ENCODE measurements at regions not wholly inside any gene's neighbourhood (a gene's known extent, or its start where the extent isn't known, plus 50 kb on each side); places are given as distances from the start of the nearest gene placed in this dataset.
"Not testable (repeated sequence)": the region's sequence is repeated elsewhere in the genome, so short reads cannot be mapped to it uniquely, and the experiment has no call there.

DNA sequence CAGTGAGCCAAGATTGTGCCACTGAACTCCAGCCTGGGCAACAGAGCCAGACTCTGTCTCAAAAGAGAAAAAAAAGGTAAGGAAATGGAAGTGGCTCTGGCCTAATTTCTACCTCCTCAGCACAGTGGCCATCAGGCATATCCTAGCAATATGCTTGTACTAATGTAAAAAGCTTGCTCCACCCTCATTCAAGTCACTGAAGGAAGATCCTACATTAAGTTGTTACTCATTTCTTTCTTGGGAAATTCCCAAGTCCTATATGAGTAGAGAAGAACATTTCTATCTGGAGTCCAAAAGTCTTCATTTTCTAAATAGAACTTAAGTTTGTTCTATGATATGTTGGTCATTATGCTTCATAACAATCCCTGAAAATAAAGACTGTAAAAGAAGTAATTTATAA, 67.3 kb upstream of the HOXC13 start:
- CTCF ChIA-PET: no interaction called here
- POLR2A ChIA-PET (ENCODE audit: low non-redundant PET): no interaction called here
- no peak for TF ChIP-seq CTCF (conservative IDR thresholded peaks at IDR 0.05; ENCODE audit: low read depth)
- H3K27ac ChIP-seq: no peak overlapping the region
- no peak for DNase-seq (ENCODE audit: low spot score)

- DNase-seq (ENCODE audit: low spot score): no peak
- POLR2A ChIA-PET (ENCODE audit: low non-redundant PET): no interaction called here
- TF ChIP-seq CTCF (conservative IDR thresholded peaks at IDR 0.05; ENCODE audit: low read depth): no peak
- CTCF ChIA-PET: no interaction called here
- no peak overlapping the region for H3K27ac ChIP-seq
These were observed 66.3 kb upstream of the HOXC13 start for GRCh38 chr12:53872367-53872766.

DNA sequence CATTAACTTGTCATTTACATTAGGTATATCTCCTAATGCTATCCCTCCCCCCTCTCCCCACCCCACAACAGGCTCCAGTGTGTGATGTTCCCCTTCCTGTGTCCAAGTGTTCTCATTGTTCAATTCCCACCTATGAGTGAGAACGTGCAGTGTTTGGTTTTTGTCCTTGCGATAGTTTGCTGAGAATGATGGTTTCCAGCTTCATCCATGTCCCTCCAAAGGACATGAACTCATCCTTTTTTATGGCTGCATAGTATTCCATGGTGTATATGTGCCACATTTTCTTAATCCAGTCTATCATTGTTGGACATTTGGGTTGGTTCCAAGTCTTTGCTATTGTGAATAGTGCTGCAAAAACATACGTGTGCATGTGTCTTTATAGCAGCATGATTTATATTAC, 60.7 kb upstream of the HOXC13 start:
- CTCF ChIA-PET; POLR2A ChIA-PET (ENCODE audit: low non-redundant PET); DNase-seq (ENCODE audit: low spot score); H3K27ac ChIP-seq: not testable (repeated sequence)

DNA sequence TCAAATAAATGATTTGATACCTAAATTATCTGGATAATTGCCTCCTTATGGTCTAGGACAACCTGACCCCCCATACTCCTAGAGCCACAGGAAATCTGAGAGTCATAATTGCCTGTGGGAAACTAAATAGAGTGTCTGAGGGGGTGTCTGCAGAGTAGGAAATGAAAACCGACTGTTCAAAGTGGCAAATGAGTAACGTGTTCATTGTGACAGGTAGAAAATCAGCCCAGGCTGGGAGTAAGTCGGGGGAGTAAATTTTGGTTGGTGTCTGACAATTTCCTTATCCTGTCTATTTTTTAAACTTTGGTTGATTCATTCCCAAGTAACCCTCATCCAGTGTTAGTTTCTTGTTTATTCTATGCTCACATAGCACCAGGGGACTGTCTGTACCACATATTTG, 51.6 kb upstream of the HOXC13 start:
- no peak for DNase-seq (ENCODE audit: low spot score)
- POLR2A ChIA-PET (ENCODE audit: low non-redundant PET): no interaction called here
- H3K27ac ChIP-seq: no peak overlapping the region
- no peak for TF ChIP-seq CTCF (conservative IDR thresholded peaks at IDR 0.05; ENCODE audit: low read depth)
- CTCF ChIA-PET: interaction anchor here (1.1 kb wide), 1 partner anchor 140 kb away, joined by 3 read pairs; no protein-coding TSS in a partner anchor

DNA sequence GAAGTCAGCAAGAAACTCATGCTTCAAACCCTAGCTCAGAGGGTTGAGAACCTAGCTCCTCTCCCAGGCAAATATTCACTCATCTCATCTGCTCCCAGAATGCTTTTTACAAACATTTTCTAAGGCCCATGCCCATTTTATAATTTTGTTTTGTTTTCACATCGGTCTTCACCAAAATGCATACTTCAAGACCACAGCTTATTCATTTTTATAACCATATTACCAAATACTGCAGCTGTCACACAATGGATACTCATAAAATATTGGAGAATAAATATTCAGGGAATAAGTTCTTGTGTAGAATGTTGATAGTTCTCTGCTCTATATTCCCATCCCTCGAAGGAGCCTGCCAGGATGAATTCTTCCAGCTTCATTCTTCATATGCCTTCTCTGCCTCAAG, 50.8 kb upstream of the HOXC13 start:
- DNase-seq (ENCODE audit: low spot score): no peak
- H3K27ac ChIP-seq: no peak overlapping the region
- ChIA-PET POLR2A (ENCODE audit: low non-redundant PET) (no interaction called here), CTCF (interaction anchor here (1.1 kb wide), 1 partner anchor 141 kb away, joined by 3 read pairs; no protein-coding TSS in a partner anchor)
- TF ChIP-seq CTCF (conservative IDR thresholded peaks at IDR 0.05; ENCODE audit: low read depth): no peak

Data from RWPE1 (cell line).